ENCODE measurements at regions not wholly inside any gene's neighbourhood (a gene's known extent, or its start where the extent isn't known, plus 50 kb on each side); places are given as distances from the start of the nearest gene placed in this dataset.

GRCh38 chr4:119688446-119688845 lies 59.8 kb upstream of the PDE5A start:
- TF ChIP-seq CTCF (IDR thresholded peaks at IDR 0.05): no peak
- H3K36me3 Mint-ChIP-seq (ENCODE audit: low read depth): no peaks in the 10 kb centered on the region
- Histone ChIP-seq H3K27me3 (ENCODE audit: control insufficient read depth in 1 of 2, insufficient read depth in 2 of 2, low read length in 2 of 2) (no peaks in the 10 kb centered on the region), H3K36me3 (ENCODE audit: insufficient read depth, low read length) (no peaks in the 10 kb centered on the region), H3K4me3 (ENCODE audit: low read length) (no peak overlapping the region), H3K27ac (ENCODE audit: low read depth in 1 of 2, low read length in 2 of 2) (no peak overlapping the region), H3K4me1 (ENCODE audit: insufficient read depth, low read length) (no peaks in the 10 kb centered on the region), H3K9me3 (ENCODE audit: control insufficient read depth in 1 of 2, insufficient read depth in 1 of 2, low read length in 2 of 2) (peaks cover 0 to 13% of the 10 kb centered on the region in 2 experiments)
- ChIA-PET POLR2A (no interaction called here), CTCF (no interaction called here)
- intact Hi-C loops (cut with DNase I, micrococcal nuclease): no loop called here
- peaks cover 36% of the 10 kb centered on the region for H3K27me3 Mint-ChIP-seq
- H3K9me3 Mint-ChIP-seq: peaks cover 6% of the 10 kb centered on the region
- no peak for DNase-seq
- no peaks in the 10 kb centered on the region for H3K4me1 Mint-ChIP-seq (ENCODE audit: low read depth)
- ATAC-seq (ENCODE audit: poor library complexity): no peak
- no peak overlapping the region for H3K27ac Mint-ChIP-seq
- no peak overlapping the region for H3K4me3 Mint-ChIP-seq

GRCh38 chr4:119684463-119684862 lies 55.9 kb upstream of the PDE5A start:
- Histone ChIP-seq H3K27me3 (ENCODE audit: control insufficient read depth in 1 of 2, insufficient read depth in 2 of 2, low read length in 2 of 2) (no peaks in the 10 kb centered on the region), H3K4me1 (ENCODE audit: insufficient read depth, low read length) (no peaks in the 10 kb centered on the region), H3K36me3 (ENCODE audit: insufficient read depth, low read length) (no peaks in the 10 kb centered on the region), H3K4me3 (ENCODE audit: low read length) (no peak overlapping the region), H3K9me3 (ENCODE audit: control insufficient read depth in 1 of 2, insufficient read depth in 1 of 2, low read length in 2 of 2) (no peaks in the 10 kb centered on the region), H3K27ac (ENCODE audit: low read depth in 1 of 2, low read length in 2 of 2) (no peak overlapping the region)
- POLR2A ChIA-PET: no interaction called here
- intact Hi-C loops (cut with DNase I, micrococcal nuclease): no loop called here
- Mint-ChIP-seq H3K27ac (no peak overlapping the region), H3K4me1 (ENCODE audit: low read depth) (no peaks in the 10 kb centered on the region), H3K27me3 (peaks cover 23% of the 10 kb centered on the region), H3K4me3 (no peak overlapping the region), H3K9me3 (no peaks in the 10 kb centered on the region), H3K36me3 (ENCODE audit: low read depth) (no peaks in the 10 kb centered on the region)
- TF ChIP-seq CTCF (IDR thresholded peaks at IDR 0.05): no peak
- CTCF ChIA-PET: no interaction called here
- no peak for ATAC-seq (ENCODE audit: poor library complexity)
- no peak for DNase-seq

- H3K4me1 ChIP-seq (ENCODE audit: insufficient read depth, low read length): no peaks in the 10 kb centered on the region
- POLR2A ChIA-PET: no interaction called here
- no peaks in the 10 kb centered on the region for H3K27me3 ChIP-seq (ENCODE audit: control insufficient read depth in 1 of 2, insufficient read depth in 2 of 2, low read length in 2 of 2)
- no peak overlapping the region for H3K4me3 ChIP-seq (ENCODE audit: low read length)
- TF ChIP-seq CTCF (IDR thresholded peaks at IDR 0.05): no peak
- Mint-ChIP-seq H3K4me3 (no peak overlapping the region), H3K36me3 (ENCODE audit: low read depth) (no peaks in the 10 kb centered on the region), H3K27me3 (peaks cover 28% of the 10 kb centered on the region), H3K9me3 (no peaks in the 10 kb centered on the region), H3K4me1 (ENCODE audit: low read depth) (no peaks in the 10 kb centered on the region), H3K27ac (no peak overlapping the region)
- no peak for DNase-seq
- intact Hi-C loops (cut with DNase I, micrococcal nuclease): no loop called here
- H3K9me3 ChIP-seq (ENCODE audit: control insufficient read depth in 1 of 2, insufficient read depth in 1 of 2, low read length in 2 of 2): no peaks in the 10 kb centered on the region
- H3K36me3 ChIP-seq (ENCODE audit: insufficient read depth, low read length): no peaks in the 10 kb centered on the region
- ATAC-seq (ENCODE audit: poor library complexity): no peak
- CTCF ChIA-PET: no interaction called here
- H3K27ac ChIP-seq (ENCODE audit: low read depth in 1 of 2, low read length in 2 of 2): no peak overlapping the region
These were observed 54.9 kb upstream of the PDE5A start for GRCh38 chr4:119683518-119683917.
